ENCODE measurements at regions not wholly inside any gene's neighbourhood (a gene's known extent, or its start where the extent isn't known, plus 50 kb on each side); places are given as distances from the start of the nearest gene placed in this dataset.

- Histone ChIP-seq H4K20me1 (replicated peaks in 1 of 2; ENCODE audit: control insufficient read depth in 1 of 2, insufficient read depth in 2 of 2, low read length in 2 of 2) (no peaks in the 10 kb centered on the region), H3K18ac (ENCODE audit: extremely low read depth, low read length) (no peak overlapping the region; the same call in 1 of the 2 replicates), H3K27me3 (replicated peaks in 1 of 4; ENCODE audit: control insufficient read depth in 3 of 4, extremely low read depth in 1 of 4, insufficient read depth in 3 of 4, low read length in 3 of 4) (no peaks in the 10 kb centered on the region), H3K4me1 (replicated peaks in 1 of 4; ENCODE audit: control insufficient read depth in 3 of 4, insufficient read depth in 4 of 4, low read length in 3 of 4) (no peaks in the 10 kb centered on the region; a peak in 1 of 7 replicates), H3K4me2 (ENCODE audit: insufficient read depth in 1 of 2, low read depth in 2 of 2, low read length in 2 of 2) (no peak overlapping the region), H3K14ac (ENCODE audit: insufficient read length) (no peak overlapping the region), H3K27ac (ENCODE audit: low read depth, low read length) (no peak overlapping the region), H3K9ac (replicated peaks in 1 of 4; ENCODE audit: extremely low read depth in 1 of 4, low read depth in 3 of 4, low read length in 3 of 4) (no peak overlapping the region), H3K4ac (replicated peaks; ENCODE audit: insufficient read length, low read depth, low read length) (no peak overlapping the region), H3K23ac (ENCODE audit: insufficient read length) (no peak overlapping the region), H2BK120ac (replicated peaks; ENCODE audit: low read depth, low read length) (no peak overlapping the region), H2BK5ac (ENCODE audit: low read depth, low read length) (no peak overlapping the region), H3K79me2 (ENCODE audit: control insufficient read depth in 1 of 2, insufficient read depth in 2 of 2, low read length in 2 of 2) (no peaks in the 10 kb centered on the region), H3K56ac (replicated peaks; ENCODE audit: insufficient read length, low read depth, low read length) (no peak overlapping the region), H3K79me1 (ENCODE audit: low read depth, low read length) (no peaks in the 10 kb centered on the region), H2BK12ac (ENCODE audit: low read depth, low read length) (no peak overlapping the region), H2AK5ac (ENCODE audit: low read depth, low read length) (no peak overlapping the region), H2BK20ac (ENCODE audit: low read length) (no peak overlapping the region), H2BK15ac (ENCODE audit: low read length) (no peak overlapping the region), H3K9me3 (ENCODE audit: insufficient read depth in 2 of 2, low read depth in 1 of 2, low read length in 1 of 2) (no peaks in the 10 kb centered on the region), H4K5ac (ENCODE audit: insufficient read length, low read depth, low read length) (no peak overlapping the region), H4K91ac (replicated peaks; ENCODE audit: insufficient read length, low read length) (no peak overlapping the region), H2AFZ (ENCODE audit: low read length) (no peak overlapping the region), H4K8ac (ENCODE audit: extremely low read depth, insufficient read depth, low read length) (no peak overlapping the region), H3K4me3 (ENCODE audit: extremely low read depth in 1 of 4, insufficient read depth in 2 of 4, low read depth in 3 of 4, low read length in 4 of 4) (no peak overlapping the region), H3K23me2 (ENCODE audit: low read depth, low read length) (no peaks in the 10 kb centered on the region), H3K36me3 (ENCODE audit: control insufficient read depth in 2 of 4, insufficient read depth in 4 of 4, low read length in 3 of 4) (no peaks in the 10 kb centered on the region)
- POLR2A ChIA-PET (ENCODE audit: partially characterized antibody): no interaction called here
- CTCF ChIA-PET (ENCODE audit: partially characterized antibody): interaction anchor here (0.8 kb wide), 1 partner anchor 107 kb away, joined by 3 read pairs; no protein-coding TSS in a partner anchor
- 86% methylated on average over 5 of the region's 5 CpGs; no CpG with 5 or more reads in 1 of the 2 experiments for WGBS, 2 experiments (ENCODE audit: extremely low coverage in 1 of 2, insufficient coverage in 1 of 2, insufficient read length in 1 of 2, insufficient replicate concordance in 2 of 2, low coverage in 1 of 2, low lambda C conversion rate in 2 of 2, missing lambda C conversion rate in 1 of 2)
- FAIRE-seq (no peak), DNase-seq (ENCODE audit: low read depth in 1 of 2, low spot score in 2 of 2) (no peak)
- TF ChIP-seq RXRA (IDR thresholded peaks at IDR 0.05; ENCODE audit: insufficient read depth, low read depth, low read length) (no peak), CBX5 (IDR thresholded peaks at IDR 0.05; ENCODE audit: low read depth, low read length) (no peak), SUZ12 (IDR thresholded peaks at IDR 0.05; ENCODE audit: low read length) (no peak), BACH1 (IDR thresholded peaks at IDR 0.05; ENCODE audit: low read length) (no peak), HDAC2 (IDR thresholded peaks at IDR 0.05; ENCODE audit: borderline replicate concordance in 1 of 2, low read depth in 2 of 2, low read length in 2 of 2) (no peak), POU5F1 (IDR thresholded peaks at IDR 0.05; ENCODE audit: low read depth, low read length) (no peak), HDAC6 (IDR thresholded peaks at IDR 0.05; ENCODE audit: low read depth, low read length) (no peak), GABPA (IDR thresholded peaks at IDR 0.05; ENCODE audit: borderline replicate concordance, insufficient read depth, low read length) (no peak), CHD2 (IDR thresholded peaks at IDR 0.05; ENCODE audit: low read length) (no peak), JUND (IDR thresholded peaks at IDR 0.05; ENCODE audit: low read length) (no peak), BCL11A (IDR thresholded peaks at IDR 0.05; ENCODE audit: low read depth in 2 of 2, low read length in 2 of 2) (no peak), E2F6 (IDR thresholded peaks at IDR 0.05) (no peak), KDM4A (IDR thresholded peaks at IDR 0.05; ENCODE audit: low read depth, low read length, severe bottlenecking) (no peak), SIX5 (IDR thresholded peaks at IDR 0.05; ENCODE audit: low read depth, low read length) (no peak), CEBPB (IDR thresholded peaks at IDR 0.05; ENCODE audit: low read depth, low read length) (no peak)
Observed at GRCh38 chr10:126722726-126723125, 52.2 kb upstream of the C10orf90 start.

All from H1 (cell line).